ENCODE measurements at regions not wholly inside any gene's neighbourhood (a gene's known extent, or its start where the extent isn't known, plus 50 kb on each side); places are given as distances from the start of the nearest gene placed in this dataset.

DNA sequence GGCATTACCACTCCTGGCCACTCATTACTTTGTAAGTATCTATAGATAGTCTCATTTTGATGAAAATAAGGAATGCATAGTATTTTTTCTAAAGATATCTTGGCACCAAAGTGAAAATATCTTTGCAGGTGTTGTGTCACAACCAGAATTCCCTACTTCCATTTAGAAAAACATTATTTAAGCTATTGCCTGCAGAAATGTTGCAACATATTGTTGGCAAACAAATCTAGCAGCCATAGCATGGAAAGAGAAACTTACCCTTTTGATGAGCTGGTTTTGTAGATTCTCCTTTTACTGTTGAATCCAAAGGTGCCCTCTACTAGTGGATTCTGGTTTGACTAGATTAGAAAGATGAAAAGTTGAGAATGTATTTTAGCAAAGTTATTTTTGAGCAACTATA, 138.8 kb downstream of the AREG start:
- H3K9ac ChIP-seq (ENCODE audit: low read length) = no peak overlapping the region

DNA sequence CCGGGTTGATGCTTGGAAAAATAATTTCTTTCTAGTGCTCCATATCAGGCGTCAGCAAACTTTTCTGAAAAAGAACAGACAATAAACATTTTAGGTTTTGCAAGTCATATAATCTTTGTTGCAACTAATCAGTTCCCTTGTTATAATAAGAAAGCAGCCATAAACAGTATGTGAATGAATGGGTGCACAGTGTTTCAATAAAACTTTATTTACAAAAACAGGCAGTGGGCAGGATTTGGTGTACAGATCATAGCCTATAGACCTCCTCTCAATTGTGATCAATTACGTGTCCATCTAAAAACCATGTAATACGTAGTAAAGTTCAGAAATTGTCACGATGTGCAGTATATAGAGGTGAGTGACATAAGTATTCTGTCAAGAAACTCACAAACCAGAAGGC, 143.4 kb downstream of the AREG start:
- TF ChIP-seq EZH2 (IDR thresholded peaks at IDR 0.05; ENCODE audit: borderline replicate concordance, low read length) = no peak
- no peak for TF ChIP-seq CTCF (IDR thresholded peaks at IDR 0.05; ENCODE audit: low read length)
- Histone ChIP-seq H3K36me3 (ENCODE audit: insufficient read depth, low read length) (no peaks in the 10 kb centered on the region), H2AFZ (ENCODE audit: low read length) (no peak overlapping the region), H4K20me1 (ENCODE audit: insufficient read depth, low read length) (no peaks in the 10 kb centered on the region), H3K27me3 (ENCODE audit: insufficient read depth, low read length) (no peaks in the 10 kb centered on the region), H3K27ac (ENCODE audit: low read depth, low read length, poor library complexity, severe bottlenecking) (no peak overlapping the region), H3K9me2 (ENCODE audit: low read depth, low read length) (no peaks in the 10 kb centered on the region), H3K79me2 (ENCODE audit: insufficient read depth, low read length) (no peaks in the 10 kb centered on the region), H3K9ac (ENCODE audit: low read length) (no peak overlapping the region), H3K9me3 (ENCODE audit: low read length) (no peaks in the 10 kb centered on the region), H3K4me2 (ENCODE audit: low read length) (no peak overlapping the region), H3K4me3 (ENCODE audit: low read depth, low read length, poor library complexity, severe bottlenecking) (no peak overlapping the region), H3K4me1 (ENCODE audit: insufficient read depth, low read length, severe bottlenecking) (no peaks in the 10 kb centered on the region), H3F3A (ENCODE audit: insufficient read depth, low read length) (no peaks in the 10 kb centered on the region)

More for the DNA sequence above, 138.8 kb downstream of the AREG start:
- no peaks in the 10 kb centered on the region for H3K79me2 ChIP-seq (ENCODE audit: insufficient read depth, low read length)
- H3K4me3 ChIP-seq (ENCODE audit: low read depth, low read length, poor library complexity, severe bottlenecking) = no peak overlapping the region
- H3K27me3 ChIP-seq (ENCODE audit: insufficient read depth, low read length) = no peaks in the 10 kb centered on the region
- H3K36me3 ChIP-seq (ENCODE audit: insufficient read depth, low read length) = no peaks in the 10 kb centered on the region
- H3F3A ChIP-seq (ENCODE audit: insufficient read depth, low read length) = no peaks in the 10 kb centered on the region
- no peak for TF ChIP-seq EZH2 (IDR thresholded peaks at IDR 0.05; ENCODE audit: borderline replicate concordance, low read length)
- H3K9me2 ChIP-seq (ENCODE audit: low read depth, low read length) = no peaks in the 10 kb centered on the region
- no peaks in the 10 kb centered on the region for H3K4me1 ChIP-seq (ENCODE audit: insufficient read depth, low read length, severe bottlenecking)
- no peak overlapping the region for H3K27ac ChIP-seq (ENCODE audit: low read depth, low read length, poor library complexity, severe bottlenecking)
- no peaks in the 10 kb centered on the region for H4K20me1 ChIP-seq (ENCODE audit: insufficient read depth, low read length)
- H2AFZ ChIP-seq (ENCODE audit: low read length) = no peak overlapping the region
- no peaks in the 10 kb centered on the region for H3K9me3 ChIP-seq (ENCODE audit: low read length)
- H3K4me2 ChIP-seq (ENCODE audit: low read length) = no peak overlapping the region

DNA sequence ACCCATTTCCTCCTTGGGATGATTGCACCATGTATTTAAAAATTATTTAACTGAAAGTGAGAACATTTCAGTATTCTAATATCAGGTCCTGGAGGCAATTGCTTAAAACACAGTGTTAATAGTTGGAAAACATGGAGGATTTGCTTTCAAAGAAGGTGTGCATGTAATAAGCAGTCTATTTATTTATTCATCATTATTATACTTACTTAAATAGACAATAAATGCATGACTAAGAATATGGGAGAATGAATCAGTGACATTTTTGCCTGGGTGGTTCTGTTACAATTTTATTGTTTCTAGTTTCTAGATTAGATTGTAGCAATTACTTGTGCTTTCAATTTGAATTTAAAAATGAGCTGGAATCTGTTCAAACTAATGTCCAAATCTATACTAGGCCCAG, 145.5 kb downstream of the AREG start:
- Histone ChIP-seq H3K9me3 (ENCODE audit: low read length) (no peaks in the 10 kb centered on the region), H2AFZ (ENCODE audit: low read length) (no peak overlapping the region), H3K27ac (ENCODE audit: low read depth, low read length, poor library complexity, severe bottlenecking) (no peak overlapping the region)

More for the DNA sequence above, 145.5 kb downstream of the AREG start:
- Histone ChIP-seq H4K20me1 (ENCODE audit: insufficient read depth, low read length) (no peaks in the 10 kb centered on the region), H3K4me2 (ENCODE audit: low read length) (no peak overlapping the region), H3K9me2 (ENCODE audit: low read depth, low read length) (no peaks in the 10 kb centered on the region), H3K4me3 (ENCODE audit: low read depth, low read length, poor library complexity, severe bottlenecking) (no peak overlapping the region), H3K36me3 (ENCODE audit: insufficient read depth, low read length) (no peaks in the 10 kb centered on the region), H3K27me3 (ENCODE audit: insufficient read depth, low read length) (no peaks in the 10 kb centered on the region), H3K9ac (ENCODE audit: low read length) (no peak overlapping the region), H3K4me1 (ENCODE audit: insufficient read depth, low read length, severe bottlenecking) (no peaks in the 10 kb centered on the region), H3K79me2 (ENCODE audit: insufficient read depth, low read length) (no peaks in the 10 kb centered on the region), H3F3A (ENCODE audit: insufficient read depth, low read length) (no peaks in the 10 kb centered on the region)
- no peak for TF ChIP-seq CTCF (IDR thresholded peaks at IDR 0.05; ENCODE audit: low read length)
- TF ChIP-seq EZH2 (IDR thresholded peaks at IDR 0.05; ENCODE audit: borderline replicate concordance, low read length) = no peak
